ENCODE measurements at regions not wholly inside any gene's neighbourhood (a gene's known extent, or its start where the extent isn't known, plus 50 kb on each side); places are given as distances from the start of the nearest gene placed in this dataset.
"Not testable (repeated sequence)": the region's sequence is repeated elsewhere in the genome, so short reads cannot be mapped to it uniquely, and the experiment has no call there.

- ATAC-seq: no peak
These were observed 130.9 kb upstream of the ZBTB40 start for GRCh38 chr1:22320587-22321344.

DNA sequence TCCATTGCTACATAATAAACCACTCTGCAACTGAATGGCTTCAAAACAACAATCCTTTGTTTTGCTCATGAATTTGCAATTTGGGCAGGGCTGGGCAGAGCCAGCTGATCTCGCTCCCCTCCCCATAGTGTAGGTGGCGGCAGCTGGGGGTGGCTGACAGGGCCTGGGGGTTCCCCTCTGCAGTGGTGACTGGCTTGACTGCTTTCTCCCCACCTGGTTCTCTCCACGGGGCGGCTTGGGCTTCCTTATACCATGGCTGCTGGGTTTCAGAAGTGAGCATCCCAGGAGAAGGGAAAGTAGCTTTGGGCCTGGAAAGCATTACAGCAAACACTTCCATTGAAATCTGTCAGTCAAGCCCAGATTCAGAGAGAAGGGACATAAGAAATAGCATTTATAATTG is 129.7 kb upstream of the ZBTB40 start:
- ATAC-seq: no peak

DNA sequence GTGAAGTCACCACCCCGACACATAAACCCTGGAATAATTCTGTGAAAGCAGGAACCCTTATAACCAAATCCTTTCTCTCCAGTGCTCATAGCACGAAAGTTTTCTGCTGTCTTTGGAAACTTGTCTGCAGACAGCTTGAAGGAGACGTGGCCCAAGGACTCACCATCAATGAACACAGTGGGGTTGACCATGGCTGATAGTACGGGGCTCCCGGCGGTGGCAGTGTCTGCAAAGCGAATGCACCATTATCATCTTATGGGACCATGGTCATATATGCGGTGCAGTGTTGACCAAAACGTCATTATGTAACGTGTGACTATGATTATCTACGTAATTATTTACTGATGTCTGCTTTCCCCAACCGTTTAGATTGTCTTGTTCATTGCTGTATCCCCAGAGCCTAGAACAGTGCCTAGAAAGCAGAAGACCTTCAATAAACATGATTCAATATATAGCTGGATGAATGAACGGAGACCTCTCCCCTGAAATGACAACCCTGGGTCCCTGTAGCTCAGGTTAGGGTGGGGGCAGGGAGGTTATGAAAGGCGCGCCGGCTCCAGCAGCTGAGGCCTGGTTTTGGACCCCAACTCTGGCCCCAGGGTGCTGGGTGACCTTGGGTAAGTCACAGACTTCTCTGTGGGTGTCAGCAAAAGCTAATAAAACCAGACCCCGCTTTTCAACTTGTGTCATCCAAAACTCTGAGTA is 128.4 kb upstream of the ZBTB40 start:
- ATAC-seq: no peak

GRCh38 chr1:22323846-22324504 is 127.7 kb upstream of the ZBTB40 start:
- no peak for ATAC-seq

GRCh38 chr1:22325531-22326371 is 125.9 kb upstream of the ZBTB40 start:
- no peak for ATAC-seq

DNA sequence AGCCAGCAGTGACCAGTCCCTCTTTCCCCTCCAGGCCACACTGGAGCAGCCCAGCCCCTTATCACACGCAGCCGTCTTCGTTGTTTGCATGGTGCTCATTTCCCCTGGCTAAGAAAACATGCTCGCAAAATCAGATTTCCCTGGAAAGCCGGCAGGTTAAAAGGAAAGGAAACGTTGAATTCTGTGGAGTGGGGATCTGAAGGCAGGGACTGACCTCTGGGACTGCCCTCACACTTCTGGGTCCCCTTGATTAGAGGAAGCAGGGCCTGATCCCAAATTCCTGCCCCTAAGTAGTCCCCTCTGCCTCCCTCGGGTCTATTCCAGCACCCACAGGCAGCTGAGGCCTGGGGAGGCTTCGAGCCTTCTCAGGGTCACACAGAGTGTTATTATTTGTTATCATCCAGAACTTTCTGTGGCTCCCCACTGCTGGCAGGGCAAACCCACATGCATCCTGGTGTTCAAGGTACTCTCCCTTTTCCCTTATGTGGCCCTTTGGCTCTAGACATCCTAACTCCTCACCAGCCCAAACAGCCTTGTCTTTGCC is 125.2 kb upstream of the ZBTB40 start:
- ATAC-seq: no peak

- no peak for ATAC-seq
These were observed 124.7 kb upstream of the ZBTB40 start for GRCh38 chr1:22326931-22327330.

DNA sequence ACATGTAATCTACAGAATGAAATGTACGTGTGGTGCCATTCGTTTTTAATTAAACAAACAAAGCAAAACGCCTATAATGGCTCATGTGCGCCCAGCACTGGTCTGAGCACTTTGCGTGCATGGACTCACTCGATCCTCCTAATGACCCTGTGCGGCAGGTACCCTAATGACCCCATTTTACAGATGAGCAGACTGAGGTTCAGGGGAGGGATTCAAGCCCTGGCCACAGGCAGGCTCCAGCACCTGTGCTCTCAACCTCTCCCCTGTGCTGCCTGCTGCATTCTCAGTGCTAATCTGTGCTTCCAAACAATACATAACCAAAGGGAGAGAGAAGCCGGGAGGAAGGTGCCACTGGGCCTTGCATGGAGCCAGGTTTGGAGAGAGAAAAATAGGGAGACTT is 124.2 kb upstream of the ZBTB40 start:
- ATAC-seq: no peak

- ATAC-seq: no peak
These were observed 123.1 kb upstream of the ZBTB40 start for GRCh38 chr1:22328331-22329147.

DNA sequence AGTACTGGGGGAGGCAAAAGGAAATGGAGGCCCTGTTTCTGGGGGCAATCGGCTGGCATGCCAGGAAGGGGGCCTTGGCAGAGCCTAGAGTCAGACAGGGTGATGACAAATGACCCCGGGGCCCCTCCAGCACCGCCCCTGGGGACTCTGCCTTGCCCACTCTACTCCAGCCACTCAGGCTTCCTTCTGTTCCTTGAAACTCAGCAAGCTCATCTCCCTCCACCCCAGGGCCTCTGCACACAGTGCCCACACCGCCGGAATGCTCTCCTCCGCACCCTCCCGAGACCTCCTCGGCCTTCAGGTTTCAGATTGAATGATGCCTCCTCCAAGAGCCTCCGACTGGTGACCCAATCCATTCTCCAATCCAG is 122.5 kb upstream of the ZBTB40 start:
- no peak for ATAC-seq

DNA sequence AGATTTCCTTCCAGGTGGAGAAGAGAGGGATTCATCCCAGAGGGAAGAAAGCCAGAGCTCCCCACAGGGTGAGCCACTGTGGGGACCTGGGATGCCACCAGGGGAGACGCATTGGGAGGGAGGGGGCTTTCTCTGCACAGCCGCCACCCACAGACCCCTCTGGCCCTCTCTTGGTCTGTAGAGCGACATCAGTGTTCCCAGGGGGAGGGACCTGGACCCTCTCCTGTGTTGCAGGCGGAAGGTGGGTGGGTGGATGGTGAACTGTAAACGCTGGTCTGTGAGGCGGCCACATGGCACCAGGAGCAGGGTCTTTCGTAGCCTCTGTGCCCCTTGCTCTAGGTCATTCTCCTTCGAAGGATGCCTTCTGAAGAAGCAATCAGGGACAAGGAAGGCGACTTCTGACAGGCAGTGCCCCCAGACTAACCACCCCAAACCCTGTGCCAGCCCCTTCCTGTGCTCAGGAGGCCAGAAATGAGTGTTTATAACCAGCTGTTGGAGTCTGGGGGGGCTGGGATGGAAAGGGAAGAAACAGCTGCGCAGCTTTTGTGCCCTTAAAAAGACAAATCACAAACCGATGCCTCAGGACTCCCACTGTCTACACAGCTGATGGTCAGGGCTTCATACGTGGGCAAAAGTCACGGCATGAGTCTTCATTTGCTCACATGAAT is 121.4 kb upstream of the ZBTB40 start:
- no peak for ATAC-seq

- no peak for ATAC-seq
These were observed 120.9 kb upstream of the ZBTB40 start for GRCh38 chr1:22330760-22331119.

DNA sequence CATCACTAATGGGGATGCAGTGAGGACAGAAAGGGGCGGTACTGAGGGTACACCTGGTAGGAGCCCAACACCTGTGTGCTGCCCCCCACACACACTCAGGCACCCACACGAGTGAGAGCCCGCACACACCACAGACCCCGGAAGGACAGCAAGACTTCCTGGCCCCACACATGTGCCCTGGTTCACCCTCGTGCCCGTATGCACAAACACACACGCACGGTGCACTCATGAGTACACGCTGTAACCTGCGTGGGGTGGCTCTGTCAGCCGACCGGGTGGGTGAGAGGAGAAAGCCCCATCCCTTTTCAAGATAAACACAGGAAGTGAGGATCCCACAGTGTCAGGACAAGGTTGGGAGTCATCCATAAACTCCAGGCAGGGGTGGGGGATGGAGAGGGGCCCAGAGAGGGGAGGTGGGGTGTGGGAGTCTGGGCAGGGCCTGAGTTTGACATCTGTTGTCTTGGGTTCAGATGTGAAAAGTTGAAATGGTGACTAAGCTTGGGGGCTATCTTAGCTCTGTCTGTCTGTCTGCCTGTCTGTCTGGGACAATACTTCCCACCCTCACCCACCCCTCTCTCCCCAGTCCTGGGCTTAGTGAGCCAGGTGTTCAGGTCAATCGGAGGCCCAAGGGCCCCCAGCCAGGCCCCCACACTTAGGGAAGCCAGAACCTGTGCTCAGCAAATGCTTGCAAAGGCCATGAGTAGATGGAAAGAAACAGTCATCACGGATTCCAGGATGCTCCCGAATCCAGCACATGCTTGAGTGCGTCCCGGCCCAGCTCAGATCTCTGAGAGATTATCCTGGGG is 119.8 kb upstream of the ZBTB40 start:
- ATAC-seq: no peak

DNA sequence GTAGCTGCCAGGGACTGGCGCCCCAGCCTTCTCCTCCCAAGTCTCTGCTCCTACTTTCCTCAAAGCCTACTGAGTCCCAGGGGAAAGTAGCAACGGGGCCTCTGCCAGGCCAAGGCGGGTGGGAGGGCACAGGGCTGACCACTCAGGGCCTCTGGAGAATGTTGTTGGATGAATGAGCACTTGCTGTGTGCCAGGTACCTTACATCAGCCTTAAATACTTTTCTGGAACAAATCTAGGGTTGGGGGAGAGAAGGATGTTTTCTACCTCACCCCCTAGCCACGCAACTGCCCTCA is 119.3 kb upstream of the ZBTB40 start:
- ATAC-seq: no peak

DNA sequence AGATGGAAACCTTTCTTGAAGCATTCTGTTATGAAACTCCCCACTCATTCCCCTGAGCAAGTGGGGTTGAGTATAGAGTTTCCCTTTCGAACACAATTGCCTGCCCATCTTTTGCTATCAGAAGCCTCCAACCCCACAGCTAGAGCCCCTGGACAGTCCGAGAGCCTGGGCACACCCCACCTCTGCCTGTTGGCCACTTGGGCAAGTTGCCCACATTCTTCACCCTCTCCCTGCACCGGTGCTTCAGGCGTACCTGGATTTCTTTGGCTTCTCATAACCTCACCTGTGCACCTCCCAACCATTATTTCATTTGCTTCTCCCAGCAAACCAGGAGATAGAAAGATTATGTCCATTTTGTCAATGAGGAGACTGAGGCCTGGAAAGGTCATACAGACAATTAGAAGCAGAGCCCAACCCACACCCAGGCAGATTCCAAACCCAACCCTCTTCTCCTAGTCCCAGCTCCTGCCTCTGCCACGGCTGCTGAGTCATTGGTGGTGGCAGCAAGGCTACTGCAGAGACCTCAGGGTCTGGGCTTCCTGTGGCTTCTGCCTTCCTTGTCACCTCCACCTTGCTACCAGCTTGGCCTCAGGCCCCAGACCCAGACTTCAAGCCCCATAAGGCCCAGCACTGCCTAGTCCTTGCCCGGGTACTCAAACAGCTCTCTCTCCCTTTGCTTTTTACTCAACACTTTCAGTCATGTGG is 118.7 kb upstream of the ZBTB40 start:
- ATAC-seq: no peak

DNA sequence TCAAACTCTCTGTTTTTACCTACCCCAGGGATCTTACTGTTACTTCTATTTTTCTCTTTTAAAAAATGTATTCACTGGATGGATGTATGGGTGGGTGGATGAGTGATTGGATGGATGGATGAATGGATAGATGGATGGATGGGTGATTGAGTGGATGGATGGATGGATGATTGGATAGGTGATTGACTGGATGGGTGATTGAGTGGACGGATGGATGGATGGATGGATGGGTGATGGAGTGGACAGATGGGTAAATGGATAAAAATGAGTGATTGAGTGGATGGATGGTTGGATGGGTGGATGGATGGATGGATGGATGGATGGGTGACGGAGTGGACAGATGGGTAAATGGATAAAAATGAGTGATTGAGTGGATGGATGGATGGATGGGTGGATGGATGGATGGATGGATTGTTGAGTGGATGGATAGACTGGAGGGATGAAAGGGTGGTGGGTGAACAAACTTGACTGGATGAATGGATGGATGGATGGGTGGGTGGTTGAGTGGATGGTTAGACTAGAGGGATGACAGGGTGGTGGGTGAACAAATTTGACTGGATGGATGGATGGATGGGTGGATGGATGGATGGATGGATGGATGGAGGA is 118.0 kb upstream of the ZBTB40 start:
- ATAC-seq: no peak

DNA sequence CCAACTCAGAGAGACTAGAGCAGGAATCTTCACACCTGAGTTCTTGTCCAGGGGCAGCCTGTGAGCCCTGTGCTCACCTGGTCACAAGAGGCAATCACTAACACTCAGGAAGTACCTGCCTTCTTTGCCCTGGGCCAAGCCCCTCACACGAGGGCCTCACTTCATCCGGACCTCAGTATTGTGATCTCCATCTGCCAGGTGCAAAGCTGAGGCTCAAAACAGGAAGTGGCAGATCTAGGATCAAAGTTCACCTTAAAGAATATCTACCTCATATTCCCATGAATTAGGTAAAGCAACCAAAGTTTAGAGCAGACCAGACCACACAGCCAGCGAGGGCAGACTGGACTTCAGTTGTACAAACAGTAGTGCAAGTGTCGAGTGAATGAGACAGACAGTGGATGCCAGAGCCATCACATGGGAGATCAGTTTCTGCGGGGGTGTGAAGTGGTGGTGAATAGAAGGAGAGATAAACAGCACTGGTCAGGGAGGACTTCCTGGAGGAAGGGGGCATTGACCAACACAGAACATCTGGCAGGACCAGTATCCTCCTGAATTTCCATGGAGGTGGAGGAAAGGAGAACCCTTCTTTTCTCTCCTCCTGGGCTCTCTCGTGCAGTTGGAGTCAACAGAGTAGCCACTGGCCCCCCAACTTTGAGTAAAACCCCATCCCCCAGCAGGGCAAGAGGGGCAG is 116.6 kb upstream of the ZBTB40 start:
- ATAC-seq: no peak

GRCh38 chr1:22336274-22336673 is 115.4 kb upstream of the ZBTB40 start:
- not testable (repeated sequence) for ATAC-seq
